ENCODE measurements at regions not wholly inside any gene's neighbourhood (a gene's known extent, or its start where the extent isn't known, plus 50 kb on each side); places are given as distances from the start of the nearest gene placed in this dataset.

DNA sequence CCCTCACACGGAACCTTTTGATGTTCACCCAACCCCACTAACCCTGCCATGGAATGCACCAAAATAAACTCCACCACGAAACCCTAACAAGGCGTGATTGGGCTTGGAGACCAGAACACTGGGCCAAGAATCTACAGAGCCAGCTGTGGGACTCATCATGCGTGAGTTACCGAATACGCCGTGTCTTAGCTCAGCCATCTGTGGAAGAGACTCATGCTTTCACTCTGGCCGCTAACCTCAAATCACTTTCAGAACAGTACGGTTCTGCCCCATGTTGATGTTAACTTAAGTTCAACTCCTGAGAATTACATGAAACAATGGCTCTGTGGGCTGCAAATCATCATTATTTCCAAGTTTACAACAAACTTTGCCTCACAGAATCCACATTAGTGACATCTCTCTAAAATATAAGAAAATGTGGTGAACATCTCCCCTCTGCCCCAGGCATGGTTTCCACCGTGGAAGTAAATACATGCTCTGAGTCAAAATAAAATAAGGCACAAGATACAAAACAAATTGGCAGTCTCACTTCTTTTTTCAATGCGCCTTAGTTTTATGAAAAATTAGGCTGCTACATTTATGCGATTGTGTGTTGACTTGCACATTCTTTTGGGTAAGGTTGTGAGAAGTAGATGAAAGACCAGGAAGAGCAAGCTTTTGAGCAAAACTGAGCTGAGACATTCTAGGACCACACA is 308.9 kb upstream of the EXOC2 start:
- TF ChIP-seq POLR2AphosphoS5 (IDR thresholded peaks at IDR 0.05; ENCODE audit: low read depth, low read length) (no peak), TAF1 (IDR thresholded peaks at IDR 0.05; ENCODE audit: borderline replicate concordance, insufficient read depth, low read length) (no peak), FOXP2 (optimal IDR thresholded peaks at IDR 0.05; ENCODE audit: borderline replicate concordance, extremely low read depth, extremely low read length, insufficient read depth) (no peak), SIN3A (IDR thresholded peaks at IDR 0.05; ENCODE audit: borderline replicate concordance, insufficient read depth, low read length) (no peak)
- TF ChIP-seq, protein P1, sequence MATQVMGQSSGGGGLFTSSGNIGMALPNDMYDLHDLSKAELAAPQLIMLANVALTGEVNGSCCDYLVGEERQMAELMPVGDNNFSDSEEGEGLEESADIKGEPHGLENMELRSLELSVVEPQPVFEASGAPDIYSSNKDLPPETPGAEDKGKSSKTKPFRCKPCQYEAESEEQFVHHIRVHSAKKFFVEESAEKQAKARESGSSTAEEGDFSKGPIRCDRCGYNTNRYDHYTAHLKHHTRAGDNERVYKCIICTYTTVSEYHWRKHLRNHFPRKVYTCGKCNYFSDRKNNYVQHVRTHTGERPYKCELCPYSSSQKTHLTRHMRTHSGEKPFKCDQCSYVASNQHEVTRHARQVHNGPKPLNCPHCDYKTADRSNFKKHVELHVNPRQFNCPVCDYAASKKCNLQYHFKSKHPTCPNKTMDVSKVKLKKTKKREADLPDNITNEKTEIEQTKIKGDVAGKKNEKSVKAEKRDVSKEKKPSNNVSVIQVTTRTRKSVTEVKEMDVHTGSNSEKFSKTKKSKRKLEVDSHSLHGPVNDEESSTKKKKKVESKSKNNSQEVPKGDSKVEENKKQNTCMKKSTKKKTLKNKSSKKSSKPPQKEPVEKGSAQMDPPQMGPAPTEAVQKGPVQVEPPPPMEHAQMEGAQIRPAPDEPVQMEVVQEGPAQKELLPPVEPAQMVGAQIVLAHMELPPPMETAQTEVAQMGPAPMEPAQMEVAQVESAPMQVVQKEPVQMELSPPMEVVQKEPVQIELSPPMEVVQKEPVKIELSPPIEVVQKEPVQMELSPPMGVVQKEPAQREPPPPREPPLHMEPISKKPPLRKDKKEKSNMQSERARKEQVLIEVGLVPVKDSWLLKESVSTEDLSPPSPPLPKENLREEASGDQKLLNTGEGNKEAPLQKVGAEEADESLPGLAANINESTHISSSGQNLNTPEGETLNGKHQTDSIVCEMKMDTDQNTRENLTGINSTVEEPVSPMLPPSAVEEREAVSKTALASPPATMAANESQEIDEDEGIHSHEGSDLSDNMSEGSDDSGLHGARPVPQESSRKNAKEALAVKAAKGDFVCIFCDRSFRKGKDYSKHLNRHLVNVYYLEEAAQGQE (IDR thresholded peaks at IDR 0.05; ENCODE audit: insufficient read depth in 1 of 2, low read depth in 2 of 2, low read length in 2 of 2) = no peak
